GM21717 (cell line): ENCODE measurements at regions not wholly inside any gene's neighbourhood (a gene's known extent, or its start where the extent isn't known, plus 50 kb on each side); places are given as distances from the start of the nearest gene placed in this dataset.
"Not testable (repeated sequence)": the region's sequence is repeated elsewhere in the genome, so short reads cannot be mapped to it uniquely, and the experiment has no call there.

Experiments used
- ATAC-seq: cut with Tn5 transposase; IDR thresholded peaks from one replicate; pipeline ENCODE4 v1.9.1; 2021; ENCODE audit warnings: mild to moderate bottlenecking, moderate library complexity; ENCODE audit not compliant: unreplicated experiment

GRCh38 chr4:181897935-181898334 is 345.3 kb upstream of the TENM3 start:
- no peak for ATAC-seq

DNA sequence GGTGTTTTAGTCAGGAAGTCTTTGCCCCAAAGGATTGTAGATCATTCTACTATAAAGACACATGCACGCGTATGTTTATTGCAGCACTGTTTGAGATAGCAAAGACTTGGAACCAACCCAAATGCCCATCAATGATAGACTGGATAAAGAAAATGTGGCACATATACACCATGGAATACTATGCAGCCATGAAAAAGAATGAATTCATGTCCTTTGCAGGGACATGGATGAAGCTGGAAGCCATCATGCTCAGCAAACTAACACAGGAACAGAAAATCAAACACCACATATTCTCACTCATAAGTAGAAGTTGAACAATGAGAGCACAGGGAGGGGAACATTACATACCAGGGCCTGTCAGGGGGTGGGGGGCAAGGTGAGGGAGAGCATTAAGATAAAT is 340.8 kb upstream of the TENM3 start:
- not testable (repeated sequence) for ATAC-seq

DNA sequence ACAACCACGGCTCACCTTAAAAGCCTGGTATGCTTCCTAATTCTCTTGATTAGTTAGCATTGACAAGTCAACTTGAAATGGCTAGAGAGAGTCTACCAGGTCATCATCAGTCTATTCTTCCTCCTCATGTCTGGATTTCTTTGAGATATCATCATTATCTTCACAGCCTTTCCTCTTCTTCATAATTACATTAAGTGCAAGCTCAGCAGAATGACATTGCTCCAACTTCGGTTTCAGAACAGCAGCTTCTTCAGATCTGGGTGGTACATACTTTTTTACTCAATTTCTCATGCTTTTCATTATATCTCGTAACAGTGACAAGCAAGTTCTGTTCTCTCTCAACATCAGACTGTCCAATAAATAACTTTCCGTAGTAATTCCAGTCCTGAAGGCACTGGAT is 337.5 kb upstream of the TENM3 start:
- no peak for ATAC-seq

GRCh38 chr4:181908168-181908567 is 335.0 kb upstream of the TENM3 start:
- ATAC-seq, result no peak

DNA sequence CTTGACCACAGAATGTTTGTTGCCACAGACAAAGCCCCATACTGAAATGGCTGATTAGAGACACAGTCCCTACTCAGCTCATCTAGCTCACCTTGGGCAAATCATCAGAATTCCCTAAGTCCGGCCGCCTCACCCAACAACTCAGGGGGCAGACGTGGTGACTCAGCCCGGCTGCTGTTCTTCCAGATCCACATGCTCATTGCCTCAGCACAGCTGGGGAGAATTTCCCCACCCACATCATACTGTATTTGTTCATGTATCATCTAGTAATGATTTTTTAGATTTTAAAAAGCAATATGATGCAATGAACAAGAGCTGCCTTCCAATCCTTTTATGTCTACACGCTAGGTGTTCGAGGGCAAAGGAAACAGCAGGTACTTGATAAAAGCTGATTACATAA is 333.8 kb upstream of the TENM3 start:
- no peak for ATAC-seq

DNA sequence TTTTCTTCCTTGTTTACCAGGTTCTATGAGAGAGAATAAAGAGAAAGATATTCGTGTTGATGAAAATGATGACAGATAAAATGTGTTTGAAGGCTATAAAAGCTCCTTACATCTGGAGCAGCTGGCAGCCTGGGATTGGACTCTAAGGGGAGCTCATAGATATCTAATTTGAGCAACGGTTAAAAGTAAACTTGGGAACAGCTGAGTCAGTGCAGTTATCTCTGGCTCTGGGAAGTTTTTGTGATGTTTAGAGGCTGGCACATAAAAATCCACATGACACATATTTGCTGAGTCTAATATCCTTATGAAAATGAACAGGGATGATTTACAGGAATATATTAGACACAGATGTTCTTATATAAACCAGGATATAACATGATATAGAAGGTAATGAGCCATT is 331.8 kb upstream of the TENM3 start:
- ATAC-seq, result no peak

- ATAC-seq, result no peak
Measured at GRCh38 chr4:181933471-181933870, 309.7 kb upstream of the TENM3 start.

DNA sequence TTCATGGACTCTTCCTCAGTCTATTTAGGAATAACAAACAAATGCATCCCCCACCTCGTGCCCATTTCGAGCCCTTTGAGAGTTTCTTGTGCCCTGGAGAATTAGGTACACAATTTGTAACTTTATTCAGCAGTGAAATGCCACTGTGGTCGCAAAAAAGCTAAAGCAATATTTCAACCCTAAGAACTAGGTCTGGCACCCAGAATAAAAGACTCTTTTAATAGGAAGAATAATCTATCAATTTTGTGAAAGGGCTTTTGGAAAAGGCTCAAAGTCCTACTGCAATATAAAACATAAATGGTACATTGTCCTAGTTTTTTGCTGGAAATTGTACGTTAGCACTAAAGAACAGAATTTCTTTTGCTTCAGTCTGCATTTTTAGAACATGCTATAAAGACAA is 304.6 kb upstream of the TENM3 start:
- no peak for ATAC-seq

GRCh38 chr4:181939199-181939945 is 303.8 kb upstream of the TENM3 start:
- no peak for ATAC-seq

DNA sequence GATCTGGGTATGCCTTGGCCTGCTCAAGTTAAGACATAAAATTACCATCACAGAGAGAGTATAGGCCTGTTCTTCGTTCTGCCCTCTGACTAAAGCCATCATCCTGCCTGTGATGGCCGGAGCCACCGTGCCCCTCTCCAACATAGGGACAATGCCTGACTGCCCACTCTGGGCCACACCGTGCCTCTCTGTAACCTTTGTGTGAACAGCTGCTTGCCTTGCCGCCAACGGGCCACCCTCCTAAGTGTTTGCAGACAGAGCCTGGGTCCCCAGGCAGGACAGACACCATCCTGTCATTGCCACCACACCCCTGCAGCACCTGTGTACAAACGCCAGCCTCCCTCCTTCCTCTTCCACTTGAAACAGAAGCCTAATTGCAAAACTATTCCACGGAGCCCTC is 298.7 kb upstream of the TENM3 start:
- ATAC-seq, result no peak

- no peak for ATAC-seq
Measured at GRCh38 chr4:181946902-181947301, 296.3 kb upstream of the TENM3 start.

- no peak for ATAC-seq
Measured at GRCh38 chr4:181948839-181949382, 294.3 kb upstream of the TENM3 start.

DNA sequence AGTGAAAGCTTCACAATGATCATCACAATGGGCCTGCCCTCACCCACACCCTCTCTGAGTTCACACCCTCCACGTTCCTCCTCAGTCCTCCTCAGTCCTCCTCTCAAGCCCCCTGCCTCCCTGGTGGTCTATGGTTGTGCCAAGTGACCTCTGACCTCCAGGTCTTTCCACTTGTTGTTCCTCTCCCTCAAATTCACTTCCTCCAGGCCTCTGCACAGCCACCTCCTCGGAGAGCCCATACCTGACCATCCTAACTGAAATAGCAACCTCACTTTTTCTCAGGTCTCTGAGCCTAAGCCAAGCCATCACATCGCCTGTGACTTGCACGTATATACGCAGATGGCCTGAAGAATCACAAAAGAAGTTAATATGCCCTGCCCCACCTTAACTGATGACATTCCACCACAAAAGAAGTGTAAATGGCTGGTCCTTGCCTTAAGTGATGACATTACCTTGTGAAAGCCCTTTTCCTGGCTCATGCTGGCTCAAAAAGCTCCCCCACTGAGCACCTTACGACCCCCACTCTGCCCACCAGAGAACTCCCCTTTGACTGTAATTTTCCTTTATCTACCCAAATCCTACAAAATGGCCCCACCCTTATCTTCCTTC is 293.4 kb upstream of the TENM3 start:
- ATAC-seq, result no peak

- no peak for ATAC-seq
Measured at GRCh38 chr4:181950372-181951127, 292.7 kb upstream of the TENM3 start.

DNA sequence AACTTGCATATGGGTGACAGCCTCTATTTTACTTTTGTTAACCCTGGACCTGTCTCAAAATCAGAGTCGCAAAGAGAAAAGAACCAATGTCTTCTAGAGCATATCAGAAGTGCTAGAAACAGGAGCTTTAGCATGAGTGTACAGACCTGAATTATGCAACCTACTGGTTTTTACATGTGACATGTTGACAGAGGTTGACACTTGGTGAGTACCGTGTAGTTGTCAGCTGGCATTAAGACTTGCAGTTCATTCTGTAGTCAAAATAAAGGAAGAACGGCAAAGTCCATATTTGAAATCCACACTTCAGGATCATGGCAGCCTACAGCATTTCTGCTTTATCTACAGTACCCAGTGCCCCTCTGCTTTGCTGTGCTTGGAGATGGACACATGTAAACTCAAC is 291.9 kb upstream of the TENM3 start:
- ATAC-seq, result no peak

- no peak for ATAC-seq
Measured at GRCh38 chr4:181952478-181952877, 290.7 kb upstream of the TENM3 start.

DNA sequence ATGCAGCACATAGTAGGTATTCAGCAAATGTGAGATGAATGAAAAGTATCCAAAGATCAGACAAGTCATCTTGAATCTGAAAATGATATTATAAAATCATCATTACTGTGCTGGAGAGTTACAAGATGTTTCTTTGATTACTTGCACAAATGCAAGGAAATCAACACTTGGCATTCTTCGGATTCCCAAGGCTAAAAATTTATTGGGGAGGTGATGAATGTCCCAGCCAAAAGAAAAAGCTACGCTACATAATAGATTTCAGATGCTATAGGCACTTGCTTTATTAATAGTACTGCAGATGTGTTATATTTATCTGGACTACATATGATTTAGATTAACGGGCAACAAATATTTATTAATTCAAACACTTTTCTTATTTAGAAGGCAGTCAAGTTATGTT is 286.7 kb upstream of the TENM3 start:
- no peak for ATAC-seq

GRCh38 chr4:181957088-181957487 is 286.1 kb upstream of the TENM3 start:
- no peak for ATAC-seq

- ATAC-seq, result no peak
Measured at GRCh38 chr4:181958446-181958845, 284.8 kb upstream of the TENM3 start.

DNA sequence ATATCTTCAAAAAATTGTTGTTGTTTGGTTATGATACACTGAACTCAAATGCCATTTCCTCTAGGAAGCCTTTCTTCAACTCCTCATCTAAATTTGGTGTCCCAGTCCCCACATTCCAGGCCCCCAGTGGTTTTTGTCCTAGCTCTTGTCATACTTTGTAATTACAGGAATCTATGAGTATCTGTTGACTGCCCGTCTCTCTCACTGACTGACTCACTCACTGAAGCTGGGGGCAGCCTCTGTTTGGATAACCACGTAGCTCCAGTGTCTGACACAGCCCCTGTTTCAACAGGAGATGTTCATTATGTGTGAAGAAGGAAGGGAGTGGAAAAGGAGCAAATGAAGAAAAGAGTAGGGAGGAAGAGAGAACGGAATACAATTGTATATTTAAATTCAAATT is 284.1 kb upstream of the TENM3 start:
- ATAC-seq, result no peak

- no peak for ATAC-seq
Measured at GRCh38 chr4:181960384-181960783, 282.8 kb upstream of the TENM3 start.

DNA sequence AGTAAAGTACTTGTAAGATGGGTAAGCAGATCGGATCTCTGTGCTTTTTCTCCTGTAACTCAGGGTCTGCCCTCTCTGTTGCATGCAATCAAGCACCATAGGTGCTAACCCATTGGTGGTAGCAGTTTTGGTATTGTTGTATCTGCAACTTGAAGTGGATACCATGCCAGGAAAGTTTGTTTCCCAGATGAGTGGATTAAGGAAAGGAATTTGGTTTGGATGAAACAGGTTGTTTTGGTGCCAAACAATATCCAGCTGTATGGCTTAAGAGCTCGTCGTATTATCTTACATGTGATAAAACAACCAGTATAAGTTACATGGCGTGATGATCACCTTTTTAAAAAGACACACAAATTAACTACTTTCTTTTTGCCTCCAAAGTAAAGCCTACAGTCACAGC is 280.9 kb upstream of the TENM3 start:
- ATAC-seq, result no peak
